NCI-H146 treated with DMSO at 0.1 percent for 48 hours (cell line): ENCODE measurements at regions not wholly inside any gene's neighbourhood (a gene's known extent, or its start where the extent isn't known, plus 50 kb on each side); places are given as distances from the start of the nearest gene placed in this dataset.
"Not testable (repeated sequence)": the region's sequence is repeated elsewhere in the genome, so short reads cannot be mapped to it uniquely, and the experiment has no call there.

Experiments
- DNase-seq: peaks from one replicate; lab custom pipeline; 2025; ENCODE audit not compliant: unreplicated experiment; lab: John Stamatoyannopoulos, UW

- DNase-seq, result no peak
Measured at GRCh38 chrX:7542587-7543380, 300.2 kb upstream of the VCX start.

GRCh38 chrX:7522860-7523259 lies 320.1 kb upstream of the VCX start:
- DNase-seq, result no peak

GRCh38 chrX:7515681-7516413 lies 327.1 kb upstream of the VCX start:
- no peak for DNase-seq

- no peak for DNase-seq
Measured at GRCh38 chrX:7514871-7515599, 327.9 kb upstream of the VCX start.

- no peak for DNase-seq
Measured at GRCh38 chrX:7512845-7513244, 330.1 kb upstream of the VCX start.

GRCh38 chrX:7503251-7503650 lies 339.7 kb upstream of the VCX start:
- DNase-seq, result no peak

- no peak for DNase-seq
Measured at GRCh38 chrX:7500386-7500785, 342.6 kb upstream of the VCX start.

GRCh38 chrX:7486505-7486904 lies 338.6 kb upstream of the PUDP start:
- no peak for DNase-seq

- no peak for DNase-seq
Measured at GRCh38 chrX:7485061-7485460, 337.1 kb upstream of the PUDP start.

GRCh38 chrX:7480721-7481120 lies 332.8 kb upstream of the PUDP start:
- no peak for DNase-seq

GRCh38 chrX:7462110-7462509 lies 314.2 kb upstream of the PUDP start:
- DNase-seq, result peak; percentile 28

GRCh38 chrX:7461051-7461450 lies 313.1 kb upstream of the PUDP start:
- DNase-seq, result not testable (repeated sequence)

- DNase-seq, result no peak
Measured at GRCh38 chrX:7447801-7448499, 300.0 kb upstream of the PUDP start.

GRCh38 chrX:7446815-7447214 lies 298.9 kb upstream of the PUDP start:
- no peak for DNase-seq

- no peak for DNase-seq
Measured at GRCh38 chrX:7444967-7445366, 297.0 kb upstream of the PUDP start.

GRCh38 chrX:7441586-7441985 lies 293.6 kb upstream of the PUDP start:
- DNase-seq, result no peak

- DNase-seq, result no peak
Measured at GRCh38 chrX:7435822-7436221, 287.9 kb upstream of the PUDP start.

GRCh38 chrX:7432901-7433300 lies 284.9 kb upstream of the PUDP start:
- no peak for DNase-seq

GRCh38 chrX:7420717-7421116 lies 272.8 kb upstream of the PUDP start:
- DNase-seq, result no peak

- DNase-seq, result no peak
Measured at GRCh38 chrX:7414753-7415152, 266.8 kb upstream of the PUDP start.

- no peak for DNase-seq
Measured at GRCh38 chrX:7412840-7413239, 264.9 kb upstream of the PUDP start.
